VCaP (cell line): ENCODE measurements at regions not wholly inside any gene's neighbourhood (a gene's known extent, or its start where the extent isn't known, plus 50 kb on each side); places are given as distances from the start of the nearest gene placed in this dataset.
"Not testable (repeated sequence)": the region's sequence is repeated elsewhere in the genome, so short reads cannot be mapped to it uniquely, and the experiment has no call there.

Source experiments
- H3K27ac ChIP-seq: fragments of 450-650 bp; 2 replicates; pipeline ENCODE4 v1.5.1; 2017
- TF ChIP-seq, protein P1 (sequence below): fragments of 450-650 bp; conservative IDR thresholded peaks from 2 replicates; pipeline ENCODE4 v1.5.1; 2017; ENCODE audit warnings: mild to moderate bottlenecking, moderate library complexity

DNA sequence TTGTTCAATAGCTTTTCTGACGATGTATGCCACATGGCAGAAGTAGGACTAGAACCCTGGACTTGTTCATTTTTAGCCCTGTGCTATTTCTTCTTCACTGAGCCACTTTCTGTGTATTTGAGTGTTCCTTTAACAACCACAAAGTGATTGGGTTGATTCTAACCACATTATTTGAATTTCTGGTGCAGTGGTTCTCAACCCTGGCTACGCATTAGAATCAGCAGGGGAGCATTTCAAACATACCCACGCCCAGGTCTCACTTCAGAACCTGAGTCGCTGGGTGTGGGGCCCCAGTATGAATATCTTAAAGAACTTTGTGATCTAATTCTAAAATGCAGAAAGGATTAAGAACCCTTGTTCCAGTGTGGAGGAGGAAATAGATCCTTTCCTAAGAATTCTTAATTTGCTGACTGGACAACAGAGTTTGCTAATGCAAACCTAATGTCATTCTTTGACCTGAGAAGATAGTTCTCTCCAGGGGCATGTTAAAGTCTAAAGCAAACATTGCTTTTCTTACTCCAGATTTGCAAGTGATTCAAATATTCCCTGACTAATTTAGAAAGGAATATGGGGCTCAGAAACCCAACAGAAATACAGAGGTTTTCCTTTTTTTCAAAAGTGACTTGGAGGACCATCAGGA, 75.4 kb upstream of the GDNF start:
- peak overlapping the region; percentile 33; the same call in 1 of the 2 replicates for H3K27ac ChIP-seq
- TF ChIP-seq, protein P1, sequence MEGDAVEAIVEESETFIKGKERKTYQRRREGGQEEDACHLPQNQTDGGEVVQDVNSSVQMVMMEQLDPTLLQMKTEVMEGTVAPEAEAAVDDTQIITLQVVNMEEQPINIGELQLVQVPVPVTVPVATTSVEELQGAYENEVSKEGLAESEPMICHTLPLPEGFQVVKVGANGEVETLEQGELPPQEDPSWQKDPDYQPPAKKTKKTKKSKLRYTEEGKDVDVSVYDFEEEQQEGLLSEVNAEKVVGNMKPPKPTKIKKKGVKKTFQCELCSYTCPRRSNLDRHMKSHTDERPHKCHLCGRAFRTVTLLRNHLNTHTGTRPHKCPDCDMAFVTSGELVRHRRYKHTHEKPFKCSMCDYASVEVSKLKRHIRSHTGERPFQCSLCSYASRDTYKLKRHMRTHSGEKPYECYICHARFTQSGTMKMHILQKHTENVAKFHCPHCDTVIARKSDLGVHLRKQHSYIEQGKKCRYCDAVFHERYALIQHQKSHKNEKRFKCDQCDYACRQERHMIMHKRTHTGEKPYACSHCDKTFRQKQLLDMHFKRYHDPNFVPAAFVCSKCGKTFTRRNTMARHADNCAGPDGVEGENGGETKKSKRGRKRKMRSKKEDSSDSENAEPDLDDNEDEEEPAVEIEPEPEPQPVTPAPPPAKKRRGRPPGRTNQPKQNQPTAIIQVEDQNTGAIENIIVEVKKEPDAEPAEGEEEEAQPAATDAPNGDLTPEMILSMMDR = no peak

DNA sequence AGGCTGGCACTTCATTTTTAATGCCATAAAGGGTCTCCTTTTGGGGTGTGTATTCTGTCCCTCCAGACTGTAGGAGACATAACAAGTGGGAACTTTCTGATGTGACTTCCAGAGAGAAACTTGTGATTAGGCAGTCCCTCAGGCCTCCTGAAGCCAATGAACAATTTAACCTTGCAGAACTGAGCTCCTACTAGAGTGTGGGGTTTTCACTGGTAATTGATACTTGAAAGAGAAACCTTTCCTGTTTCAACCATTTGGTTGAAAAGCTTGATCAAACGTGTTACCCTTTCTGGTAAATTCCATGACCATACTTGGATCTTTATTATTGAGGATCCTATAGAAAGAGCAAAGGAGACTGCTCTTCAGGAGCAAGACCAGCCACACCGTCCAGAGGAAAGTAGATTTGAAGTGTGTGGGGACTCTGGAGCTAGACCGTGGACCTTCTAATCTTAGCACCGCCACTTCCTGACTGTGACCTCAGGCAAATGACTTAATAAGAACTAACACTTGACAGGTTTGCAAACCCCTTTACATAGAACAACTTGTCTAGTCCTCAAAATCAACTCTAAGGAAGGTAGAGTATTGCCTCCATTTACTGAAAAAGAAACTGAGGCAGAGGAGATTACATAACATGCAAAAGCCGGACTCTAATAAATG, 69.9 kb upstream of the GDNF start:
- not testable (repeated sequence) for H3K27ac ChIP-seq

DNA sequence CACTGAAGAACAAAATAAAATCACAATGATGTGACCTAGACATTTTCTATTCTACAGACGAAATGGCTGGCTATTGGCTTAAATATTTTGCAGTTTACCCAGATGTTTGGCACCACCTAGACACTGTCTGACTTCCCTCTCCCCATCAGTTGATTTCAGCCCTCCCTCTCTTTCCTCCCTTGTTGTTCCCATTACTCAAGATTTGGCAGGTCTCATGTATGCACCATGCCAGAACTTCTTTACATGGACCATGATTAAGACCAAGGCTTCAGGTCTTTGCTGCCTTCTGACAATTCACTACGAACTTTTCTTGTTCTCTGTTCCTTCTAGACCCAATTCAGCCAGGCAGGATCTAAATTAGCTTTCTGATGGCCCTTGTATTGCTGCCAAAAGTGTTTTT, 66.6 kb upstream of the GDNF start:
- no peak overlapping the region for H3K27ac ChIP-seq
- TF ChIP-seq, protein P1 = no peak

DNA sequence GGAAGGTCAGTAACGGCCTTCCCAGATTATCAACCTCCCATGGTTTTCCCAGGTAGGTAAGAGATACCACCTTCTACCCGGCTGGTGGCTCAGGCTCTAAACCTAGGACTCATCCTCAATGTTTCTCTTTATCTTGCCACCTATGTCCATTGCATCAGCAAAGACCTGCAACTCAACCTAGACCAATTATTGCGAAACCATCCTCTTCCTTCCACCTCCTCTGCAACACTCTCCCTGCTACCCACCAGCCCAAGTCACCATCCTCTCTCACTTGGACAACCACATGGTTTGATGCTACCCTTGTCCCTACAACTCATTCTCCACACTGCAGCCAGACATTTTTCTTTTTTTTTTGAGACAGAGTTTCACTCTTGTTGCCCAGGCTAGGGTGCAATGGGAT, 65.4 kb upstream of the GDNF start:
- no peak overlapping the region for H3K27ac ChIP-seq

DNA sequence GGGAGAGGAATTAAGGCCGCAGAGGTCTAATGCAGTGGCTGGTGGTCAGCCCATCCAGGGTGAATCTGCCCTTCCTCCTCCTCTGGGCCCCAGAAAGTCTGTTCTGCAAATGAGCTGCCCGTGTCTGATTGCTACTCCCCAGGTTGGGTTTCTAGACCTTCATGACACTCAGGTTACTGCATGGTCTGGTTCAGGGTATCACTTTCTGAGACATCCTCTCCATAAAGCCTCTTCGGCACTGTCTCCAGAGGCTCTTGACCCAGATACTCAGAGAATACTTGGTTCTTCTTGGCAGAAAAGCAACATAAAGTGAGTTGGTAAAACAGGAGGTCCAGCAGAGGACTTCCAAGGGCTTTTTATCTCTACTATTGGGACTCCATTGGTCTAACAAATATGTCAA, 62.5 kb upstream of the GDNF start:
- no peak overlapping the region for H3K27ac ChIP-seq
- TF ChIP-seq, protein P1 = no peak

More for the DNA sequence above, 65.4 kb upstream of the GDNF start:
- TF ChIP-seq, protein P1 = no peak

DNA sequence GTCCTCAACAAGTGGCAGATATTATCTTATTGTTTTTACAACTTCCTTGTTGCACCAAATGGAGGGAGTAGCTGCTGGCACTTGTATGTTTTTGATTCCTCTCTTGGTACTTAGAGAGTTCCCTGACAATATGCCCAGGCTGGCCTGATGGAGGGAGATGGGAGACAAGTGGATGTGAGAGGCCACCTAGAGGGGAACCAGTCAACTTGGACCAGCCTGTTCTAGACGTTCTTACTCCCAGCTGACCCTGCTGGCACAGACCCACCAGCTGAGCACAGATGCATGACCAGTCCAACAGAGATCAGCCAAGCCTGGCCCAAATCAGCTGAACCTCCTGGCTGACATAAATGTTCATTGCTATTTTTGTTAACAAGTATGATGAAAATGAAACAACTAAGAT, 60.9 kb upstream of the GDNF start:
- H3K27ac ChIP-seq = peak overlapping the region; percentile 25; the same call in 1 of the 2 replicates
- TF ChIP-seq, protein P1 = peak; percentile 77

DNA sequence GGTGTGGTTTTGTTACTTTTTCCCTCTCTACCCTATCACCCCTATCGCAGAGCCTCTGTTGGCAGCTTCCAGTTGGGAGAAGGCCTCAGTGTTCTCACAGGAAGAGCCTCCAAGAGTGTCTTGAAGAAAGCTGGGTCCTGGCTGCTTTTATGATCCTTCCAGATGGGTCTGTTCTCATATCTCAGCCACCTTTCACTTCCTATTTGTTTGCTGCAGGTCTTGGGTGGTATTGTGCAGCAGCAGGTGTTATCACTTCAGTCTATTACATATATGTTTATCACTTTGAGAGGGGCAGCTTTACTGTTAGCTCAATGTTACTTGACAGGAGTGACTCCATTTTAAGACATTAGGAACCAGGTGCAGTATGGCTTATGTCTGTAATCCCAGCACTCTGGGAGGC, 59.2 kb upstream of the GDNF start:
- H3K27ac ChIP-seq = no peak overlapping the region
- TF ChIP-seq, protein P1 = no peak

DNA sequence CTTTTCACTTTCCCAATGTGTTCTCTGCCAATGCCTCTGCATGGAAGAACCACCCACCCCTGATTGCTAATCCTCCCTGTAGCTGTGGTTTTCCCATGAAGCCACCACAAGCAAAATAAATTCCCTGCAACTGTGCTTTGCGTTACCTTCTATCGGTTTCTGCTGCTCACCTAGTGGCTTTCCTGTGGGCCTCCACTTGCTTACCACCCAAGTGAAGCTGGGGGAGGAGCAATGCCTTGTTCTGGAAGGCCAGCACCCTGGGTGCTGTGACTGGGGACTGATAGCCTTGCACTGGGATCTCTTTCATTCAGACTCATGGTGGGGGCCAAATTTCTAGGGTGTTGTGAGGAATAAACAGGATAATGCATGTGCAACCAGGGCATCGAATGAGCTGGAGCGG, 56.3 kb upstream of the GDNF start:
- TF ChIP-seq, protein P1 = no peak
- no peak overlapping the region for H3K27ac ChIP-seq
